OCI-LY7 (cell line): ENCODE measurements at regions not wholly inside any gene's neighbourhood (a gene's known extent, or its start where the extent isn't known, plus 50 kb on each side); places are given as distances from the start of the nearest gene placed in this dataset.

ENCODE experiments used
- BruUV-seq: library from RNA; stranded (reverse); fragments of 400-500 nt; replicated peaks from 2 replicates; lab custom pipeline; 2021; lab: Mats Ljungman, UMichigan
- CTCF ChIA-PET: fragments of 300-600 bp; sonication (Branson Sonifier 250); formaldehyde crosslinking; loops from one replicate; lab custom pipeline; 2022; ENCODE audit warnings: antibody characterized with exemption; ENCODE audit not compliant: unreplicated experiment; lab: Charles Lee
- POLR2A ChIA-PET: fragments of 300-600 bp; sonication (Branson Sonifier 250); formaldehyde crosslinking; loops from one replicate; lab custom pipeline; 2022; ENCODE audit warnings: antibody characterized with exemption; lab: Charles Lee
- DNase-seq: peaks from one replicate; pipeline ENCODE4 v3.0.0-alpha.2; 2015; ENCODE audit warnings: low spot score
- H2AFZ ChIP-seq: fragments of 200-600 bp; sonication (generic), shearing (Covaris generic); 2 replicates; pipeline ENCODE4 v1.6.1; 2014; ENCODE audit warnings: mild to moderate bottlenecking, antibody characterized with exemption, low read length, moderate library complexity
- H3K27ac ChIP-seq: fragments of 200-600 bp; sonication (generic); 2 replicates; pipeline ENCODE4 v1.5.1; 2014; ENCODE audit warnings: mixed run types, low read depth, mild to moderate bottlenecking, moderate library complexity, low read length, inconsistent platforms; ENCODE audit not compliant: poor library complexity, severe bottlenecking
- H3K36me3 ChIP-seq: fragments of 200-600 bp; sonication (generic); 2 replicates; pipeline ENCODE4 v1.6.1; 2014; ENCODE audit warnings: mild to moderate bottlenecking, antibody characterized with exemption, low read length, moderate library complexity, mixed read lengths; ENCODE audit not compliant: insufficient read depth
- H3K4me1 ChIP-seq: fragments of 200-600 bp; sonication (generic); 2 replicates; pipeline ENCODE4 v1.5.1; 2014; ENCODE audit warnings: mild to moderate bottlenecking, low read length; ENCODE audit not compliant: insufficient read depth, poor library complexity, severe bottlenecking
- H3K4me2 ChIP-seq: fragments of 200-600 bp; sonication (generic); 2 replicates; pipeline ENCODE4 v1.6.1; 2014; ENCODE audit warnings: mild to moderate bottlenecking, low read length
- H3K4me3 ChIP-seq: fragments of 200-600 bp; sonication (generic); 2 replicates; pipeline ENCODE4 v1.5.1; 2014; ENCODE audit warnings: mild to moderate bottlenecking, low read depth, low read length; ENCODE audit not compliant: poor library complexity, severe bottlenecking
- H3K79me2 ChIP-seq: fragments of 200-600 bp; sonication (generic); 2 replicates; pipeline ENCODE4 v1.6.1; 2016; ENCODE audit warnings: low read depth, mild to moderate bottlenecking, low read length, moderate library complexity, mixed read lengths; ENCODE audit not compliant: insufficient read depth
- H3K9me2 ChIP-seq: fragments of 200-600 bp; sonication (generic); 2 replicates; pipeline ENCODE4 v1.6.1; 2016; ENCODE audit warnings: mild to moderate bottlenecking, low read length, mixed read lengths; ENCODE audit not compliant: insufficient read depth
- H3K9me3 ChIP-seq: fragments of 200-600 bp; sonication (generic); 2 replicates; pipeline ENCODE4 v1.6.1; 2014; ENCODE audit warnings: mild to moderate bottlenecking, mixed run types, low read length, mixed read lengths
- H4K20me1 ChIP-seq: fragments of 200-600 bp; sonication (generic); 2 replicates; pipeline ENCODE4 v1.6.1; 2014; ENCODE audit warnings: mild to moderate bottlenecking, antibody characterized with exemption, low read length, moderate library complexity, mixed read lengths; ENCODE audit not compliant: insufficient read depth
- CTCF ChIP-seq: fragments of 200-600 bp; sonication (generic); conservative IDR thresholded peaks from 2 replicates; pipeline ENCODE4 v1.5.1; 2014; ENCODE audit warnings: mild to moderate bottlenecking, antibody characterized with exemption, low read length, moderate library complexity, mixed read lengths
- EZH2phosphoT487 ChIP-seq: fragments of 200-600 bp; sonication (generic); IDR thresholded peaks from 2 replicates; pipeline ENCODE4 v1.6.1; 2018; ENCODE audit warnings: low read depth, borderline replicate concordance, mild to moderate bottlenecking, mixed run types, antibody characterized with exemption, low read length, moderate library complexity, mixed read lengths
- intact Hi-C: fragments of 100-400 bp; cut with micrococcal nuclease; formaldehyde crosslinking; loops from one replicate; pipeline ENCODE4 v1.10.0; 2022; ENCODE audit not compliant: unreplicated experiment

- no peak overlapping the region for H2AFZ ChIP-seq
- H3K4me1 ChIP-seq, result no peaks in the 10 kb centered on the region
- TF ChIP-seq CTCF (no peak), EZH2phosphoT487 (no peak)
- H3K9me3 ChIP-seq, result no peaks in the 10 kb centered on the region
- H3K4me2 ChIP-seq, result no peak overlapping the region
- POLR2A ChIA-PET, result no interaction called here
- no peaks in the 10 kb centered on the region for H3K79me2 ChIP-seq
- CTCF ChIA-PET, result no interaction called here
- H3K4me3 ChIP-seq, result no peak overlapping the region
- no TSS peak for BruUV-seq
- intact Hi-C loops, result no loop called here
- no peaks in the 10 kb centered on the region for H3K36me3 ChIP-seq
- H4K20me1 ChIP-seq, result no peaks in the 10 kb centered on the region
- DNase-seq, result no peak
- H3K9me2 ChIP-seq, result no peaks in the 10 kb centered on the region
- H3K27ac ChIP-seq, result no peak overlapping the region
These were observed 152.7 kb upstream of the CCDC179 start for GRCh38 chr11:23012930-23013329.

- no peaks in the 10 kb centered on the region for H3K4me1 ChIP-seq
These were observed 153.2 kb upstream of the CCDC179 start for GRCh38 chr11:23013509-23013908.

More at GRCh38 chr11:23013509-23013908, 153.2 kb upstream of the CCDC179 start:
- CTCF ChIA-PET, result no interaction called here
- H2AFZ ChIP-seq, result no peak overlapping the region
- no peaks in the 10 kb centered on the region for H3K36me3 ChIP-seq
- TF ChIP-seq CTCF (no peak), EZH2phosphoT487 (no peak)
- H3K9me3 ChIP-seq, result no peaks in the 10 kb centered on the region
- DNase-seq, result no peak
- no peaks in the 10 kb centered on the region for H4K20me1 ChIP-seq
- intact Hi-C loops, result no loop called here
- no peaks in the 10 kb centered on the region for H3K9me2 ChIP-seq
- no TSS peak for BruUV-seq
- H3K4me2 ChIP-seq, result no peak overlapping the region
- no peak overlapping the region for H3K4me3 ChIP-seq
- H3K79me2 ChIP-seq, result no peaks in the 10 kb centered on the region
- H3K27ac ChIP-seq, result no peak overlapping the region
- POLR2A ChIA-PET, result no interaction called here
